SHP77 (cell line): ENCODE measurements at regions not wholly inside any gene's neighbourhood (a gene's known extent, or its start where the extent isn't known, plus 50 kb on each side); places are given as distances from the start of the nearest gene placed in this dataset.

Source experiments
- DNase-seq, 2 experiments: peaks; one replicate each; lab custom pipeline; 2025; lab: John Stamatoyannopoulos, UW

GRCh38 chr11:80673566-80673965 is 1232.7 kb upstream of the TENM4 start:
- DNase-seq: no peak

GRCh38 chr11:80669620-80670019 is 1228.8 kb upstream of the TENM4 start:
- DNase-seq: no peak

- no peak for DNase-seq
Measured at GRCh38 chr11:80668039-80668438, 1227.2 kb upstream of the TENM4 start.

GRCh38 chr11:80655834-80656233 is 1215.0 kb upstream of the TENM4 start:
- DNase-seq: no peak

GRCh38 chr11:80650966-80651365 is 1210.1 kb upstream of the TENM4 start:
- no peak for DNase-seq

- DNase-seq: no peak
Measured at GRCh38 chr11:80649186-80649585, 1208.4 kb upstream of the TENM4 start.

GRCh38 chr11:80638296-80638695 is 1197.5 kb upstream of the TENM4 start:
- no peak for DNase-seq

- DNase-seq: no peak
Measured at GRCh38 chr11:80637571-80637970, 1196.7 kb upstream of the TENM4 start.

- no peak for DNase-seq
Measured at GRCh38 chr11:80636999-80637398, 1196.2 kb upstream of the TENM4 start.

GRCh38 chr11:80635178-80635577 is 1194.3 kb upstream of the TENM4 start:
- DNase-seq: no peak

GRCh38 chr11:80632691-80633090 is 1191.9 kb upstream of the TENM4 start:
- DNase-seq: no peak

GRCh38 chr11:80632156-80632555 is 1191.3 kb upstream of the TENM4 start:
- no peak for DNase-seq

- no peak for DNase-seq
Measured at GRCh38 chr11:80629466-80629865, 1188.6 kb upstream of the TENM4 start.

- DNase-seq: no peak
Measured at GRCh38 chr11:80627364-80627763, 1186.5 kb upstream of the TENM4 start.

GRCh38 chr11:80626721-80627120 is 1185.9 kb upstream of the TENM4 start:
- no peak for DNase-seq

GRCh38 chr11:80625563-80625962 is 1184.7 kb upstream of the TENM4 start:
- DNase-seq: no peak

GRCh38 chr11:80621871-80622270 is 1181.0 kb upstream of the TENM4 start:
- DNase-seq: no peak

GRCh38 chr11:80620867-80621266 is 1180.0 kb upstream of the TENM4 start:
- DNase-seq: no peak

GRCh38 chr11:80617156-80617555 is 1176.3 kb upstream of the TENM4 start:
- DNase-seq: no peak

GRCh38 chr11:80616070-80616800 is 1175.4 kb upstream of the TENM4 start:
- DNase-seq: no peak

GRCh38 chr11:80613655-80614054 is 1172.8 kb upstream of the TENM4 start:
- no peak for DNase-seq

GRCh38 chr11:80610516-80610915 is 1169.7 kb upstream of the TENM4 start:
- no peak for DNase-seq

- DNase-seq: no peak
Measured at GRCh38 chr11:80603472-80603871, 1162.6 kb upstream of the TENM4 start.

GRCh38 chr11:80598905-80599304 is 1158.1 kb upstream of the TENM4 start:
- no peak for DNase-seq
